Neural cell (in vitro differentiated cells): ENCODE measurements at regions not wholly inside any gene's neighbourhood (a gene's known extent, or its start where the extent isn't known, plus 50 kb on each side); places are given as distances from the start of the nearest gene placed in this dataset.

ENCODE experiments used
- H2AFZ ChIP-seq: fragments of 200-600, 300-800 bp; sonication (generic), shearing (Covaris generic); 2 replicates; pipeline ENCODE4 v1.6.0; 2014; ENCODE audit warnings: low read depth, mild to moderate bottlenecking, antibody characterized with exemption, low read length, moderate library complexity
- H3F3A ChIP-seq: fragments of 200-600 bp; shearing (Covaris generic); 2 replicates; pipeline ENCODE4 v1.6.1; 2016; ENCODE audit warnings: mild to moderate bottlenecking, moderate library complexity, mixed read lengths, antibody characterized with exemption, low read length; ENCODE audit not compliant: insufficient read depth, poor library complexity, severe bottlenecking
- H3K27ac ChIP-seq: fragments of 200-600, 300-800 bp; sonication (generic), shearing (Covaris generic); 2 replicates; pipeline ENCODE4 v1.5.1; 2014; ENCODE audit warnings: mild to moderate bottlenecking, low read length, moderate library complexity
- H3K27me3 ChIP-seq: fragments of 300-800, 200-600 bp; sonication (generic), shearing (Covaris generic); 2 replicates; pipeline ENCODE4 v1.6.0; 2014; ENCODE audit warnings: mild to moderate bottlenecking, low read depth, low read length, moderate library complexity; ENCODE audit not compliant: insufficient read depth
- H3K36me3 ChIP-seq: fragments of 300-800, 200-600 bp; sonication (generic), shearing (Covaris generic); 2 replicates; pipeline ENCODE4 v1.5.1; 2014; ENCODE audit warnings: mild to moderate bottlenecking, antibody characterized with exemption, low read length, moderate library complexity; ENCODE audit not compliant: insufficient read depth
- H3K4me2 ChIP-seq: fragments of 300-800, 200-600 bp; sonication (generic), shearing (Covaris generic); 2 replicates; pipeline ENCODE4 v1.6.0; 2014; ENCODE audit warnings: mild to moderate bottlenecking, low read length
- H3K4me3 ChIP-seq: fragments of 300-800, 200-600 bp; sonication (generic), shearing (Covaris generic); 2 replicates; pipeline ENCODE4 v1.5.1; 2014; ENCODE audit warnings: mild to moderate bottlenecking, low read length, moderate library complexity
- H3K79me2 ChIP-seq: fragments of 200-600 bp; shearing (Covaris generic); replicated peaks from 2 replicates; pipeline ENCODE4 v1.6.0; 2014; ENCODE audit warnings: mild to moderate bottlenecking, low read length, moderate library complexity; ENCODE audit not compliant: insufficient read depth
- H3K9ac ChIP-seq: fragments of 300-800, 200-600 bp; sonication (generic), shearing (Covaris generic); 2 replicates; pipeline ENCODE4 v1.6.1; 2016; ENCODE audit warnings: mild to moderate bottlenecking, low read length, mixed read lengths
- H3K9me2 ChIP-seq: fragments of 200-600 bp; shearing (Covaris generic); 2 replicates; pipeline ENCODE4 v1.6.1; 2016; ENCODE audit warnings: mild to moderate bottlenecking, low read length, mixed read lengths; ENCODE audit not compliant: insufficient read depth
- H3K9me3 ChIP-seq: fragments of 200-600, 300-800 bp; sonication (generic), shearing (Covaris generic); 2 replicates; pipeline ENCODE4 v1.6.1; 2016; ENCODE audit warnings: mild to moderate bottlenecking, mixed run types, low read length, moderate library complexity, mixed read lengths
- H4K20me1 ChIP-seq: fragments of 200-600 bp; shearing (Covaris generic); 2 replicates; pipeline ENCODE4 v1.6.1; 2016; ENCODE audit warnings: mild to moderate bottlenecking, mixed run types; ENCODE audit not compliant: insufficient read depth
- CTCF ChIP-seq: fragments of 450-650 bp; IDR thresholded peaks from 2 replicates; pipeline ENCODE4 v1.5.1; 2014; ENCODE audit warnings: antibody characterized with exemption, mild to moderate bottlenecking, moderate library complexity; ENCODE audit not compliant: poor library complexity, severe bottlenecking
- EP300 ChIP-seq: fragments of 450-650 bp; conservative IDR thresholded peaks from 2 replicates; pipeline ENCODE4 v1.6.1; 2014; ENCODE audit warnings: antibody characterized with exemption, mild to moderate bottlenecking, moderate library complexity; ENCODE audit not compliant: poor library complexity, severe bottlenecking
- EZH2 ChIP-seq: fragments of 200-600, 300-800 bp; shearing (Covaris generic), sonication (generic); IDR thresholded peaks from 2 replicates; pipeline ENCODE4 v1.6.1; 2014; ENCODE audit warnings: antibody characterized with exemption, low read length, borderline replicate concordance, mild to moderate bottlenecking; ENCODE audit not compliant: insufficient read depth, poor library complexity, severe bottlenecking
- MXI1 ChIP-seq: fragments of 450-650 bp; conservative IDR thresholded peaks from 2 replicates; pipeline ENCODE4 v1.6.1; 2014; ENCODE audit warnings: antibody characterized with exemption, mild to moderate bottlenecking; ENCODE audit not compliant: poor library complexity, severe bottlenecking
- POLR2AphosphoS5 ChIP-seq: IDR thresholded peaks from 2 replicates; pipeline ENCODE4 v1.6.1; 2012
- RAD21 ChIP-seq: fragments of 450-650 bp; conservative IDR thresholded peaks from 2 replicates; pipeline ENCODE4 v1.6.1; 2014; ENCODE audit warnings: antibody characterized with exemption, mild to moderate bottlenecking, moderate library complexity
- REST ChIP-seq: IDR thresholded peaks from 2 replicates; pipeline ENCODE4 v1.6.1; 2012; ENCODE audit warnings: borderline replicate concordance
- SMC3 ChIP-seq: fragments of 450-650 bp; conservative IDR thresholded peaks from 2 replicates; pipeline ENCODE4 v1.6.1; 2014; ENCODE audit warnings: antibody characterized with exemption, mild to moderate bottlenecking, moderate library complexity; ENCODE audit not compliant: poor library complexity
- TAF1 ChIP-seq: IDR thresholded peaks from 2 replicates; pipeline ENCODE4 v1.6.1; 2012; ENCODE audit warnings: low read depth

GRCh38 chr13:103525530-103525929, 459.3 kb upstream of the SLC10A2 start:
- Histone ChIP-seq H3K27ac (no peak overlapping the region), H3K9me2 (no peaks in the 10 kb centered on the region), H3F3A (no peaks in the 10 kb centered on the region), H3K4me2 (no peak overlapping the region), H3K36me3 (no peaks in the 10 kb centered on the region), H3K27me3 (no peaks in the 10 kb centered on the region), H3K9me3 (no peaks in the 10 kb centered on the region), H4K20me1 (no peaks in the 10 kb centered on the region), H3K79me2 (no peaks in the 10 kb centered on the region), H2AFZ (no peak overlapping the region), H3K9ac (no peak overlapping the region), H3K4me3 (no peak overlapping the region)
- no peak for TF ChIP-seq SMC3
- no peak for TF ChIP-seq RAD21
- no peak for TF ChIP-seq EP300
- no peak for TF ChIP-seq CTCF
- no peak for TF ChIP-seq EZH2
- TF ChIP-seq REST: no peak
- TF ChIP-seq MXI1: no peak
- TF ChIP-seq POLR2AphosphoS5: no peak
- no peak for TF ChIP-seq TAF1

- no peaks in the 10 kb centered on the region for H4K20me1 ChIP-seq
- no peak overlapping the region for H2AFZ ChIP-seq
- no peaks in the 10 kb centered on the region for H3K79me2 ChIP-seq
- H3F3A ChIP-seq: no peaks in the 10 kb centered on the region
- H3K4me3 ChIP-seq: no peak overlapping the region
- no peak for TF ChIP-seq EP300
- no peak for TF ChIP-seq TAF1
- TF ChIP-seq REST: no peak
- no peak for TF ChIP-seq SMC3
- no peak for TF ChIP-seq CTCF
- no peak for TF ChIP-seq RAD21
- no peak for TF ChIP-seq EZH2
- no peak for TF ChIP-seq MXI1
- TF ChIP-seq POLR2AphosphoS5: no peak
- H3K9ac ChIP-seq: no peak overlapping the region
- no peak overlapping the region for H3K27ac ChIP-seq
- H3K9me3 ChIP-seq: no peaks in the 10 kb centered on the region
- no peaks in the 10 kb centered on the region for H3K27me3 ChIP-seq
- no peaks in the 10 kb centered on the region for H3K9me2 ChIP-seq
- no peak overlapping the region for H3K4me2 ChIP-seq
- no peaks in the 10 kb centered on the region for H3K36me3 ChIP-seq
Measured at GRCh38 chr13:103523858-103524257, 457.6 kb upstream of the SLC10A2 start.
